ENCODE measurements at regions not wholly inside any gene's neighbourhood (a gene's known extent, or its start where the extent isn't known, plus 50 kb on each side); places are given as distances from the start of the nearest gene placed in this dataset.

DNA sequence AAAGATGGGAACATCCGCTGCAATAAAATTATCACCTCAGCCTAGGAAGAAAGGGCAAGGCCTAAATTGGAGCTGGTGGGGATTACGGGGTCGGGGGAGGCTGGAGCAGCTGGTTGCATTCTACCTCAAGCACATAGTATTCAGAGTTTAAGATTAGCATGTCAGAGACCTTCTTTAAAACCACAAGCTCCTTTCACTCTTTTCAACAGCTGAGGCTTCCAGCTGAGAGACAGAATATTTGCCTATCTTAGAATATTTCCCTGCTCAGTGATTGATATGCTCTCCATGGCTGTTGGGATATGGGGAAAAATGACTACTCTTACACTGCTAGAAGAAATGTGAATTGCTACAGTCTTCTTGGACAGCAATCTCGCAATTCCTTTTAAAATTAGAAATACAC lies 248.6 kb downstream of the TBX15 start:
- Histone ChIP-seq H3K27me3 (ENCODE audit: insufficient read depth, low read depth) (peaks cover 8% of the 10 kb centered on the region; the same call in 1 of the 2 replicates), H3K4me3 (no peak overlapping the region), H3K27ac (no peak overlapping the region), H3K4me1 (replicated peaks; ENCODE audit: insufficient read depth) (no peaks in the 10 kb centered on the region), H3K9me2 (ENCODE audit: insufficient read depth) (no peaks in the 10 kb centered on the region), H3F3A (ENCODE audit: insufficient read depth, low read depth) (no peaks in the 10 kb centered on the region), H4K20me1 (ENCODE audit: insufficient read depth) (no peaks in the 10 kb centered on the region), H2AFZ (no peak overlapping the region), H3K79me2 (ENCODE audit: low read depth) (no peaks in the 10 kb centered on the region), H3K4me2 (no peak overlapping the region), H3K9me3 (ENCODE audit: insufficient read depth, low read depth) (no peaks in the 10 kb centered on the region; the same call in 1 of the 2 replicates), H3K36me3 (ENCODE audit: low read depth) (no peaks in the 10 kb centered on the region)
- ChIA-PET POLR2A (ENCODE audit: unreplicated experiment) (no interaction called here), CTCF (no interaction called here)
- TF ChIP-seq, protein P1, sequence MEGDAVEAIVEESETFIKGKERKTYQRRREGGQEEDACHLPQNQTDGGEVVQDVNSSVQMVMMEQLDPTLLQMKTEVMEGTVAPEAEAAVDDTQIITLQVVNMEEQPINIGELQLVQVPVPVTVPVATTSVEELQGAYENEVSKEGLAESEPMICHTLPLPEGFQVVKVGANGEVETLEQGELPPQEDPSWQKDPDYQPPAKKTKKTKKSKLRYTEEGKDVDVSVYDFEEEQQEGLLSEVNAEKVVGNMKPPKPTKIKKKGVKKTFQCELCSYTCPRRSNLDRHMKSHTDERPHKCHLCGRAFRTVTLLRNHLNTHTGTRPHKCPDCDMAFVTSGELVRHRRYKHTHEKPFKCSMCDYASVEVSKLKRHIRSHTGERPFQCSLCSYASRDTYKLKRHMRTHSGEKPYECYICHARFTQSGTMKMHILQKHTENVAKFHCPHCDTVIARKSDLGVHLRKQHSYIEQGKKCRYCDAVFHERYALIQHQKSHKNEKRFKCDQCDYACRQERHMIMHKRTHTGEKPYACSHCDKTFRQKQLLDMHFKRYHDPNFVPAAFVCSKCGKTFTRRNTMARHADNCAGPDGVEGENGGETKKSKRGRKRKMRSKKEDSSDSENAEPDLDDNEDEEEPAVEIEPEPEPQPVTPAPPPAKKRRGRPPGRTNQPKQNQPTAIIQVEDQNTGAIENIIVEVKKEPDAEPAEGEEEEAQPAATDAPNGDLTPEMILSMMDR (conservative IDR thresholded peaks at IDR 0.05), result no peak
- TF ChIP-seq EZH2 (IDR thresholded peaks at IDR 0.05; ENCODE audit: low read depth), result no peak
- BruUV-seq (replicated peaks), result no TSS peak
- no peak for DNase-seq
- intact Hi-C loops (cut with micrococcal nuclease; ENCODE audit: unreplicated experiment), result no loop called here

DNA sequence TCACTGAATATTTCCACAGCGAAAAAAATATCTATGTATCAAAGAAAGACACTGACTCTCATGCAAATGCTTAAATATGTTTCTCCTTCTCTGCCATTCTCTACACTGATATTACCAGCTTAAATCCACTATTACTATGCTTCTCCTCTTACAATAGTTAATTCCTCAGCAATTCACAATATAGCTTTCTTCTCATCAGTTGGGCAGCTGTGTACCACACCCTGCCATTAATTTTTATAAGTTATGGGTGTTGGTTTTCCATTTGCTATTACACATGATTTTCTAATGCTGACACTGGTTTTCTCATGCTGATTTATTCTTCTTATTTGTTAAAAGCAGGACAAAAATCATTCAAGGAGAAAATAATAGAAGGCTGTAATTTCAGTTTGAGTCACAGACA lies 251.8 kb downstream of the TBX15 start:
- no peak overlapping the region for H3K4me2 ChIP-seq
- H3K27ac ChIP-seq, result no peak overlapping the region
- ChIA-PET CTCF (no interaction called here), POLR2A (ENCODE audit: unreplicated experiment) (no interaction called here)
- no peak for TF ChIP-seq EZH2 (IDR thresholded peaks at IDR 0.05; ENCODE audit: low read depth)
- TF ChIP-seq, protein P1 (conservative IDR thresholded peaks at IDR 0.05), result no peak
- H3K4me3 ChIP-seq, result no peak overlapping the region
- no peaks in the 10 kb centered on the region for H3K9me3 ChIP-seq (ENCODE audit: insufficient read depth, low read depth)
- no peaks in the 10 kb centered on the region for H3K79me2 ChIP-seq (ENCODE audit: low read depth)
- H3K27me3 ChIP-seq (ENCODE audit: insufficient read depth, low read depth), result peaks cover 8% of the 10 kb centered on the region; the same call in 1 of the 2 replicates
- no peaks in the 10 kb centered on the region for H3F3A ChIP-seq (ENCODE audit: insufficient read depth, low read depth)
- no peaks in the 10 kb centered on the region for H3K4me1 ChIP-seq (replicated peaks; ENCODE audit: insufficient read depth)
- no peaks in the 10 kb centered on the region for H3K9me2 ChIP-seq (ENCODE audit: insufficient read depth)
- intact Hi-C loops (cut with micrococcal nuclease; ENCODE audit: unreplicated experiment), result no loop called here
- H2AFZ ChIP-seq, result no peak overlapping the region
- no peak for DNase-seq
- H3K36me3 ChIP-seq (ENCODE audit: low read depth), result no peaks in the 10 kb centered on the region
- no TSS peak for BruUV-seq (replicated peaks)
- no peaks in the 10 kb centered on the region for H4K20me1 ChIP-seq (ENCODE audit: insufficient read depth)

DNA sequence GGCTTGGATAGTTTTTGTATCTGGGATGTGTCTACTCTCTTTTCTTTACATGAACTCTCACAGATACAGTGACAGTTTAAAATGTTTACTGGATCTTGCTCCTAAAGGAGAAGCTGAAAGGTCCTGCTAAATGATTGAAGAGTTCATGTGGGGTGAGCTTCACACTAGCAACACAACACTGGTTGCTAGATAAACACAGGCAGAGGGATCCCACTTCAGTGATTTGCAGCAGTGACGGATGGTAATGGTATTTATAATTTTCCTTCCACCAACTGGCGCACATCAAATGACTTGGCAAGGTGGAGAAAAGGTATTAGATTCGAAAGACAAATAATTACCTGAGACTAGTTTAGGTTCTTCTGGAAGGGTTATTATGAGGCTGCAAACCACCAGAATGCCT lies 270.2 kb downstream of the TBX15 start:
- intact Hi-C loops (cut with micrococcal nuclease; ENCODE audit: unreplicated experiment), result loop anchor here (10.0 kb wide), 1 partner anchor 563 kb away; no protein-coding TSS in a partner anchor
- TF ChIP-seq, protein P1 (conservative IDR thresholded peaks at IDR 0.05), result no peak
- TF ChIP-seq EZH2 (IDR thresholded peaks at IDR 0.05; ENCODE audit: low read depth), result no peak

More for the DNA sequence above, 270.2 kb downstream of the TBX15 start:
- no peaks in the 10 kb centered on the region for H3F3A ChIP-seq (ENCODE audit: insufficient read depth, low read depth)
- CTCF ChIA-PET, result no interaction called here
- BruUV-seq (replicated peaks), result no TSS peak
- H3K36me3 ChIP-seq (ENCODE audit: low read depth), result no peaks in the 10 kb centered on the region
- POLR2A ChIA-PET (ENCODE audit: unreplicated experiment), result no interaction called here
- no peaks in the 10 kb centered on the region for H3K9me3 ChIP-seq (ENCODE audit: insufficient read depth, low read depth)
- H4K20me1 ChIP-seq (ENCODE audit: insufficient read depth), result no peaks in the 10 kb centered on the region
- H3K4me3 ChIP-seq, result no peak overlapping the region
- H3K27ac ChIP-seq, result no peak overlapping the region
- no peaks in the 10 kb centered on the region for H3K27me3 ChIP-seq (ENCODE audit: insufficient read depth, low read depth)
- H3K9me2 ChIP-seq (ENCODE audit: insufficient read depth), result no peaks in the 10 kb centered on the region
- no peaks in the 10 kb centered on the region for H3K4me1 ChIP-seq (replicated peaks; ENCODE audit: insufficient read depth)
- no peak overlapping the region for H3K4me2 ChIP-seq
- no peak overlapping the region for H2AFZ ChIP-seq
- no peaks in the 10 kb centered on the region for H3K79me2 ChIP-seq (ENCODE audit: low read depth)
- DNase-seq, result no peak
